ENCODE measurements at regions not wholly inside any gene's neighbourhood (a gene's known extent, or its start where the extent isn't known, plus 50 kb on each side); places are given as distances from the start of the nearest gene placed in this dataset.

DNA sequence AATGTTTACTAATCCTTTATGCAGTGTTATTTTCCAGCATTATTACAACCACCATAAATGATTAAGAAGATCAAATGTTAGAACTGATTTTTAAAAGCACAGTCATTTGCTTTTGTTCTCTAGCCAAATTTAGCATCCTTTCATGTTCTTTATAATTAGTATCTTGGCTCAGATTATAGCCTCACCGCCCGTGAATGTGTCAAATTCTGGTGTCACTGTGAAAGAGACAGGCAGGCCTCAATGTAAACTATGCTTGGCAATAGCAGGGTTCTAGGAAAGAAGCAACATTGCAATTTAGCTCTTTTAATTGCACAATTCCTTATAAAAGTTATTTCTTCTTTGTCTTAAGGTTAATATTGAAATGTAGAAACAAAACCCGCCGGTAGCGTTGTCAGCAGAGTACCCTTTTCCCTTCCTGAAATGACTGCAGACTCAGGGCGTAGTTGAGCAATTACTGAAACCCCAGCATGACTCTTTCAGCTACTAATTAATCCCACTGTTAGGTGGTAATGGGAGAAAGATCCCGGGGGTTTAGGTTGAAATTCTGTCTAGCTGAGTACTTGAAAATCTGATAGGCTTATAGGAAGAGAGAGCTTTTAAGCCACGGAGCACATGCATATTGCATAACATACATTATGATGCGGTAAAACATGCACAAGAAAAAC is 1600.5 kb upstream of the SEL1L start:
- H3K36me3 ChIP-seq (ENCODE audit: control insufficient read depth in 2 of 2, extremely low read depth in 1 of 2, insufficient read depth in 1 of 2, low read length in 1 of 2) = no peaks in the 10 kb centered on the region
- ATAC-seq (replicated peaks in 1 of 4) (no peak), DNase-seq (no peak)
- no peaks in the 10 kb centered on the region for H3K27me3 ChIP-seq (replicated peaks in 1 of 2; ENCODE audit: control insufficient read depth in 2 of 2, extremely low read depth in 1 of 2, insufficient read depth in 2 of 2, low read length in 1 of 2)
- no CpG with 5 or more reads among the region's 9 CpGs for WGBS (ENCODE audit: insufficient coverage)
- POLR2A ChIA-PET = no interaction called here
- Mint-ChIP-seq H3K9me3 (peaks cover 8 to 23% (median 19%) of the 10 kb centered on the region in 3 donors), H3K4me3 (no peak overlapping the region), H3K4me1 (no peaks in the 10 kb centered on the region), H3K36me3 (no peaks in the 10 kb centered on the region), H3K27ac (no peak overlapping the region), H3K27me3 (no peaks in the 10 kb centered on the region)
- no peaks in the 10 kb centered on the region for H3K4me1 ChIP-seq (ENCODE audit: control insufficient read depth in 1 of 2, extremely low read depth in 1 of 2, insufficient read depth in 2 of 2, low read length in 2 of 2)
- H3K27ac ChIP-seq (ENCODE audit: low read length) = no peak overlapping the region
- H3K4me3 ChIP-seq (ENCODE audit: control insufficient read depth in 1 of 2, extremely low read depth in 1 of 2, low read length in 1 of 2) = no peak overlapping the region
- CTCF ChIA-PET = no interaction called here
- no peaks in the 10 kb centered on the region for H3K9me3 ChIP-seq

DNA sequence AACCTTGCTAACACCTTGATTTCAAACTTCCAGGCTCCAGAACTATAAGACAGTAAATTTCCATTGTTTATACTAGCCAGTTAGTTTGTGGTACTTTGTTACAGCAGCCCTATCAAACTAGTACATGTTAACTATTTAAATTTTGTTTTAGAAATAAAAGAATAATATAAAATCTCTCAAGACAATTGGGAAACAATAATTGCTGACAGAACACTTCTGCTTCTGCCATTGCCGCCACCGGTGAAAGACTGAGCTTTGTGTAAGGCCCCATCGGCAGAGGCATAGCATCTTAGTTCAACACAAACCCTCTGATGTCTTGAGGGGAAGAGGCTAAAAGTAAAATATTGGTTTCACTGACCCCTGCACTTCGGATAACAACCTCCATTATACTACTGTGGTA is 1607.1 kb upstream of the SEL1L start:
- Mint-ChIP-seq H3K4me1 (no peaks in the 10 kb centered on the region), H3K36me3 (no peaks in the 10 kb centered on the region), H3K27me3 (no peaks in the 10 kb centered on the region), H3K9me3 (peaks cover 7 to 36% (median 14%) of the 10 kb centered on the region in 3 donors), H3K27ac (no peak overlapping the region), H3K4me3 (no peak overlapping the region)
- POLR2A ChIA-PET = no interaction called here
- Histone ChIP-seq H3K4me1 (ENCODE audit: control insufficient read depth in 1 of 2, extremely low read depth in 1 of 2, insufficient read depth in 2 of 2, low read length in 2 of 2) (no peaks in the 10 kb centered on the region), H3K27ac (ENCODE audit: low read length) (no peak overlapping the region), H3K27me3 (replicated peaks in 1 of 2; ENCODE audit: control insufficient read depth in 2 of 2, extremely low read depth in 1 of 2, insufficient read depth in 2 of 2, low read length in 1 of 2) (no peaks in the 10 kb centered on the region), H3K36me3 (ENCODE audit: control insufficient read depth in 2 of 2, extremely low read depth in 1 of 2, insufficient read depth in 1 of 2, low read length in 1 of 2) (no peaks in the 10 kb centered on the region), H3K9me3 (no peaks in the 10 kb centered on the region), H3K4me3 (ENCODE audit: control insufficient read depth in 1 of 2, extremely low read depth in 1 of 2, low read length in 1 of 2) (no peak overlapping the region)
- ATAC-seq (replicated peaks in 1 of 4) (no peak), DNase-seq (no peak)
- WGBS (ENCODE audit: insufficient coverage) = no CpG with 5 or more reads among the region's 4 CpGs
- CTCF ChIA-PET = no interaction called here

DNA sequence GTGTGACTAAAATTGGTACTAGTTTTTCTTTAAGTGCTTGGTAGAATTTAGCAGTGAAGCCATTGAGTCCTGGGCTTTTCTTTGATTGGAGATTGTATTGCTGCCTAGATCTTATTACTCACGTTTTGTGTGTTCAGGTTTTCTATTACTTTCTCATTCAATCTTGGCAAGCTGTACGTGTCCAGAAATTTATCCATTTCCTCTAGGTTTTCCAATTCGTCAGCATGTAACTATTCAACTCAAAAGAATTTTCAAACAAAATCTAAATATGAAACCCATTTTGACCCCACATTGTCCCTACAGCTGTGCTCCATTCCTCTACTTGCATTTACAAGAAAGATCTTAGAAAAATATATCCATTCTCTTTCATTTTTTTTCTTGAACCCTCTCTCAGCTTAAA is 1613.4 kb upstream of the SEL1L start:
- Mint-ChIP-seq H3K4me3 (no peak overlapping the region), H3K4me1 (no peaks in the 10 kb centered on the region), H3K36me3 (no peaks in the 10 kb centered on the region), H3K27me3 (no peaks in the 10 kb centered on the region), H3K27ac (no peak overlapping the region), H3K9me3 (peaks cover 11 to 36% (median 19%) of the 10 kb centered on the region in 3 donors)
- 53% methylated on average over 3 of the region's 3 CpGs for WGBS (ENCODE audit: insufficient coverage)
- DNase-seq (no peak), ATAC-seq (replicated peaks in 1 of 4) (no peak)
- CTCF ChIA-PET = no interaction called here
- Histone ChIP-seq H3K27ac (ENCODE audit: low read length) (no peak overlapping the region), H3K4me3 (ENCODE audit: control insufficient read depth in 1 of 2, extremely low read depth in 1 of 2, low read length in 1 of 2) (no peak overlapping the region), H3K9me3 (no peaks in the 10 kb centered on the region), H3K4me1 (ENCODE audit: control insufficient read depth in 1 of 2, extremely low read depth in 1 of 2, insufficient read depth in 2 of 2, low read length in 2 of 2) (no peaks in the 10 kb centered on the region), H3K27me3 (replicated peaks in 1 of 2; ENCODE audit: control insufficient read depth in 2 of 2, extremely low read depth in 1 of 2, insufficient read depth in 2 of 2, low read length in 1 of 2) (no peaks in the 10 kb centered on the region), H3K36me3 (ENCODE audit: control insufficient read depth in 2 of 2, extremely low read depth in 1 of 2, insufficient read depth in 1 of 2, low read length in 1 of 2) (no peaks in the 10 kb centered on the region)
- POLR2A ChIA-PET = no interaction called here

DNA sequence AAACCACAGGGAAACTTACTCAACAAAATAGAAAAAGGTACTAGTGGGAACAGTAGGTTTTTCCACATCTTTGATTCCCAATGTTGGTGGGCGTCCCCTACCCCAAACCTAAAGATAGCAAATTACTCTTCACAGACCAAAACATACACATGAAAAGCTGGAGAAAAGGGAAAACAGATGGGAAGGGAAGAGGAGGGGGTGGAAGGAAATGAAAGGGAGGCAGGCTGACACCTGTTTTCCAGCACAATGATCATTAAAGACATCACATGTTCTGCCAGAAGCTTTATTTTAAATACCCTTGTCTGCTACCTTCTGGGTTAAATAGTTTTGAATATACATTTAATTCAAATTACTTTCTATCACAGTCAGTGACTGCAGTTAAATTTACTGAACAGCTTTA is 1617.9 kb upstream of the SEL1L start:
- Histone ChIP-seq H3K9me3 (no peaks in the 10 kb centered on the region), H3K27ac (ENCODE audit: low read length) (no peak overlapping the region), H3K4me3 (ENCODE audit: control insufficient read depth in 1 of 2, extremely low read depth in 1 of 2, low read length in 1 of 2) (no peak overlapping the region), H3K4me1 (ENCODE audit: control insufficient read depth in 1 of 2, extremely low read depth in 1 of 2, insufficient read depth in 2 of 2, low read length in 2 of 2) (no peaks in the 10 kb centered on the region), H3K27me3 (replicated peaks in 1 of 2; ENCODE audit: control insufficient read depth in 2 of 2, extremely low read depth in 1 of 2, insufficient read depth in 2 of 2, low read length in 1 of 2) (no peaks in the 10 kb centered on the region), H3K36me3 (ENCODE audit: control insufficient read depth in 2 of 2, extremely low read depth in 1 of 2, insufficient read depth in 1 of 2, low read length in 1 of 2) (no peaks in the 10 kb centered on the region)
- no peak for DNase-seq
- WGBS (ENCODE audit: insufficient coverage) = no CpG with 5 or more reads among the region's 1 CpG
- no peak overlapping the region for H3K27ac Mint-ChIP-seq
- ChIA-PET CTCF (no interaction called here), POLR2A (no interaction called here)
- no peaks in the 10 kb centered on the region for H3K27me3 Mint-ChIP-seq
- no peak for ATAC-seq (replicated peaks in 1 of 4)
- no peaks in the 10 kb centered on the region for H3K36me3 Mint-ChIP-seq
- no peak overlapping the region for H3K4me3 Mint-ChIP-seq
- no peaks in the 10 kb centered on the region for H3K4me1 Mint-ChIP-seq
- peaks cover 8 to 40% (median 23%) of the 10 kb centered on the region in 3 donors for H3K9me3 Mint-ChIP-seq

DNA sequence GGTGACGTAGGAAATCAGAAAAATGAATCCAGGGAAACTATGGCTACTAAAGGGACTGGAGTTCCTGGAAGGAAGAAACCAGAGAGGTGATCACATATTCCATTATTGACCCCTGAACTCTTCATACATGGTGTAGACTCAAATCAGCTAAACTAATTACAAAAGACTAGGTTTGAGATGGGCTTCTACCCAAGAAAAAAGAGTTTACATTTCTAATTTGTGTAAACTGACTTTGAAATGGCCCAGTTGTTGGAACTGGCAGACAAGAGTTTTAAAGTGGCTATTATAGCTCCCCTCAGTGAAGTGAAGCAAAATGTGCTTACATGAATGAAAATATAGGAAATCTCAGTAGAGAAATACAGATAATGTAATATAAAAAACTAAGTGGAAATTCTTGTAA is 1619.4 kb upstream of the SEL1L start:
- CTCF ChIA-PET = no interaction called here
- Histone ChIP-seq H3K36me3 (ENCODE audit: control insufficient read depth in 2 of 2, extremely low read depth in 1 of 2, insufficient read depth in 1 of 2, low read length in 1 of 2) (no peaks in the 10 kb centered on the region), H3K4me1 (ENCODE audit: control insufficient read depth in 1 of 2, extremely low read depth in 1 of 2, insufficient read depth in 2 of 2, low read length in 2 of 2) (no peaks in the 10 kb centered on the region), H3K27ac (ENCODE audit: low read length) (no peak overlapping the region), H3K27me3 (replicated peaks in 1 of 2; ENCODE audit: control insufficient read depth in 2 of 2, extremely low read depth in 1 of 2, insufficient read depth in 2 of 2, low read length in 1 of 2) (no peaks in the 10 kb centered on the region), H3K9me3 (no peaks in the 10 kb centered on the region), H3K4me3 (ENCODE audit: control insufficient read depth in 1 of 2, extremely low read depth in 1 of 2, low read length in 1 of 2) (no peak overlapping the region)
- no CpG with 5 or more reads among the region's 1 CpG for WGBS (ENCODE audit: insufficient coverage)
- Mint-ChIP-seq H3K27me3 (no peaks in the 10 kb centered on the region), H3K36me3 (no peaks in the 10 kb centered on the region), H3K4me1 (no peaks in the 10 kb centered on the region), H3K4me3 (no peak overlapping the region), H3K9me3 (peaks cover 9 to 37% (median 23%) of the 10 kb centered on the region in 3 donors), H3K27ac (no peak overlapping the region)
- ATAC-seq (replicated peaks in 1 of 4) (no peak), DNase-seq (no peak)
- POLR2A ChIA-PET = no interaction called here

DNA sequence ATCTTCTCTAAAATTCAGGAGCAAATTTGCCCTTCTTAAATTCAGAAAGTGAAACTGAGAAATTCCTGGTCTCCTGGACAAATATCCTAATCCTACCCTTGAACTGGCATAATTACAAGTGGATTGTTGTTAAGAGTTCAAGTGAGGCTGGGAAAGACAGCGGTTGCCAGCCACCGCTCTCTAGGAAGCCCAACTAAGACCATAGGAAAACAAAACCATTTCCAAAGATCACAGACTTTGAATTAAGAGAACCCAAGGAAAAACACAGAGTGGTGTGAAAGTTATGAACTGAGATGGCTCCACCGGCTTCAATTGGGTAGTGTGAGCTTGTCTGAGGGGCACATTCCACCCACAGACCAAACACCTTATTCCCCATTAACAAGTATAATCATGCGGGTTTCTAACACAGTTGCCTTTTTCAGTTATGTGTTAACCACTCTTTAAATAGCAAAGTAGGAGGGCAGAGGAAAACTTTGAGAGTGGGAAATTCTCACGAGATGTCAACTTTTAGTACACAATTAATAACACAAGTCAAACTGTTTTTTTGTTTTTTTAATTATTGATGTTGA is 1628.8 kb upstream of the SEL1L start:
- CTCF ChIA-PET = no interaction called here
- no peak overlapping the region for H3K27ac ChIP-seq (ENCODE audit: low read length)
- Mint-ChIP-seq H3K36me3 (no peaks in the 10 kb centered on the region), H3K27ac (no peak overlapping the region), H3K27me3 (no peaks in the 10 kb centered on the region), H3K9me3 (peaks cover 3 to 20% (median 3%) of the 10 kb centered on the region in 3 donors), H3K4me1 (no peaks in the 10 kb centered on the region), H3K4me3 (no peak overlapping the region)
- DNase-seq (no peak), ATAC-seq (replicated peaks in 1 of 4) (no peak)
- H3K36me3 ChIP-seq (ENCODE audit: control insufficient read depth in 2 of 2, extremely low read depth in 1 of 2, insufficient read depth in 1 of 2, low read length in 1 of 2) = no peaks in the 10 kb centered on the region
- no peaks in the 10 kb centered on the region for H3K9me3 ChIP-seq
- WGBS (ENCODE audit: insufficient coverage) = no CpG with 5 or more reads among the region's 5 CpGs
- no peaks in the 10 kb centered on the region for H3K27me3 ChIP-seq (replicated peaks in 1 of 2; ENCODE audit: control insufficient read depth in 2 of 2, extremely low read depth in 1 of 2, insufficient read depth in 2 of 2, low read length in 1 of 2)
- POLR2A ChIA-PET = no interaction called here
- no peaks in the 10 kb centered on the region for H3K4me1 ChIP-seq (ENCODE audit: control insufficient read depth in 1 of 2, extremely low read depth in 1 of 2, insufficient read depth in 2 of 2, low read length in 2 of 2)
- H3K4me3 ChIP-seq (ENCODE audit: control insufficient read depth in 1 of 2, extremely low read depth in 1 of 2, low read length in 1 of 2) = no peak overlapping the region

DNA sequence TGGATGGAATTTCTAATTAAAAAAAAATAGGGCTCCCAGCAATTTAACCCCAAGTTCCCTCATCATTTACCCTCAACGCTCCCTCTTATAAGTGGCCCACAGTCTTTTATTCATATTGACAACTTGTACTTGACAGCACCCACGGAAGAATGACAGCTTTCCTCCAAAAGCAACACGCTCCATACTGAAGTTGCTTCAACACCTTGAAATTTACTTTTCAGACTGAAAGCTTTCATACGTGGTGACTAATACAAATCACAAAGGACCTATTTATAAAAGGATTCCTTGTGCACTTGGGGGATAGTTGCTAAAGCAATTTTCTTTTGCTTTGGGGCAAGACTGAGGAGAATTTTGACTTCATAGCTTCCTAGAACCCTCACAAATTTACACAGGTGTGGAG is 1629.4 kb upstream of the SEL1L start:
- Mint-ChIP-seq H3K9me3 (peaks cover 3 to 20% (median 3%) of the 10 kb centered on the region in 3 donors), H3K27me3 (no peaks in the 10 kb centered on the region), H3K27ac (no peak overlapping the region), H3K4me1 (no peaks in the 10 kb centered on the region), H3K36me3 (no peaks in the 10 kb centered on the region), H3K4me3 (no peak overlapping the region)
- no peaks in the 10 kb centered on the region for H3K36me3 ChIP-seq (ENCODE audit: control insufficient read depth in 2 of 2, extremely low read depth in 1 of 2, insufficient read depth in 1 of 2, low read length in 1 of 2)
- H3K4me3 ChIP-seq (ENCODE audit: control insufficient read depth in 1 of 2, extremely low read depth in 1 of 2, low read length in 1 of 2) = no peak overlapping the region
- CTCF ChIA-PET = no interaction called here
- H3K9me3 ChIP-seq = no peaks in the 10 kb centered on the region
- no peak overlapping the region for H3K27ac ChIP-seq (ENCODE audit: low read length)
- POLR2A ChIA-PET = no interaction called here
- ATAC-seq (replicated peaks in 1 of 4) = no peak
- H3K4me1 ChIP-seq (ENCODE audit: control insufficient read depth in 1 of 2, extremely low read depth in 1 of 2, insufficient read depth in 2 of 2, low read length in 2 of 2) = no peaks in the 10 kb centered on the region
- H3K27me3 ChIP-seq (replicated peaks in 1 of 2; ENCODE audit: control insufficient read depth in 2 of 2, extremely low read depth in 1 of 2, insufficient read depth in 2 of 2, low read length in 1 of 2) = no peaks in the 10 kb centered on the region
- no peak for DNase-seq
- 80% methylated on average over 2 of the region's 4 CpGs for WGBS (ENCODE audit: insufficient coverage)
